GM12801 (cell line): ENCODE measurements at regions not wholly inside any gene's neighbourhood (a gene's known extent, or its start where the extent isn't known, plus 50 kb on each side); places are given as distances from the start of the nearest gene placed in this dataset.

Source experiments
- CTCF ChIP-seq: IDR thresholded peaks from one replicate; pipeline ENCODE4 v1.5.1; 2011; ENCODE audit warnings: control low read depth; ENCODE audit not compliant: insufficient read length; ENCODE audit errors: extremely low read depth

DNA sequence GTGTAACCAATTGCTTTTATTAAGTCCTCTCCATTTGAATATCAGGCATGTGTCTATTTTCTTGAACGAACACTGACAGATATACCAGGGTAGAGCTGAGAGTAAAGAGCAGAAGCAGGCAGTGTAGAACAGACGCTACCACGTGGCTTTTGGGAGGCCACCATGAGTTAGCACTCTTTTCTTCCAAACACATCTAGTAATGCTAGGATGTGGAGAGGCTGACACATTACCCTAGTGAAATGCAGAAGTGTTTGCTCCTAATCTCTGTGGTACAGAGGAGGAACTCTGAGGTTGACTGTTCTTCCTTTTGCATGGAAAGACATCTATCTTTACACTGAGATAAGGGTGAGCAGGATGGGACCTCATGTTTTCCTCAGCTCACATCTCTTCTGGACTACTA is 216.3 kb downstream of the SATB1 start:
- no peak for TF ChIP-seq CTCF

DNA sequence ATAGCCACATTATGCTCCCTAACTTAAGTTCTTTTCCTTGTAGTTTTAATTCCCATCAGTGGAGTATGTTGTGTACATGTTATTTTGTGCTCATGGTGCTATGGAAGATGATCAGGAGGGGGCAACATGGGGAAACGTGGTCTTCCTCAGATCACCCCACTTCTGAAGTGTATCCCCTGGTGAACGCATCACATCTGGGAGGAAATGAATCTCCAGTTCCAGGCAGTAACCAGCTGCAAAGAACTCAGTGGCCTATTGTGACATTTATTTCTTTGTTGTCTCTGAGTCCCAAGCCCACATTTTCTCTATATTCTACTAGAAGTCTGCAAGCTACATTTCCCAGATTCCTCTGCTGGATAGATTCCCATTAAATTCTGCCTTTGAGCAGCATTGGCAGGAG is 217.0 kb downstream of the SATB1 start:
- no peak for TF ChIP-seq CTCF

DNA sequence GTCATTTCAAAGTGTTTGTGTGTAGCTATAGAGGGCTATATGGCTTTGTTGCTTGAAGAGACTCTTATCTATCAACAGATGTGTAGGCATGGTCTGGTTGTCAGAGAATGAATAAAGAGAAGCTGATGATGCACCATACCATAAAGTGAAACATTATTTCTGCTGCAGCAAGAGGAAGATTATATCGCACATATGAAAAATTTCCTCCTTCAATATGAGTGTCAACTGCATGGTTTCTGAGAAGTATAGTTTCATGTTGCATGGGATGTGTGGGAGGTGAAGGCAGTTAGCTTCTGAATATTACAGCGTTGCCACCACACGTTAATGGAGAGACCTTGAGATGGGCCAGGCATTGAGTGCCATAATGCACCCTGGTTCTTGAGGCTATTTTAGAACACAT is 217.9 kb downstream of the SATB1 start:
- TF ChIP-seq CTCF: no peak

DNA sequence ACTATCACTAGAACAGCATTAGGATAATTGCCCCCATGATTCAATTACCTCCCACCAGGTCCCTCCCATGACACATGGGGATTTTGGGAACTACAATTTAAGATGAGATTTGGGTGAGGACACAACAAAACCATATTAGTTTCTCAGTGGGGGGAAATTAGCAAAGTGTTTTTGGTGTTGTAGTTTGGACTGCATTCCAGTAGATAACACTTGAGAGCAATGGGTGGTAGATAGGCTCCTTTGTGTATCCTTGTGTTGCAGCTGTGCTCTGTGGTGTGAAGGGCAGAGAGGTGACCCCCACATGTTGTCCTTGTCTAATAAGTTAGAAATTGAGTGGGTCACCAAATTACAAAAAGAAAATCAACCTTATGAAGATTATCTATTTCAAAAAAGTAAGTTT is 223.8 kb downstream of the SATB1 start:
- TF ChIP-seq CTCF: no peak

- TF ChIP-seq CTCF: no peak
These were observed 225.4 kb downstream of the SATB1 start for GRCh38 chr3:18199757-18200156.

DNA sequence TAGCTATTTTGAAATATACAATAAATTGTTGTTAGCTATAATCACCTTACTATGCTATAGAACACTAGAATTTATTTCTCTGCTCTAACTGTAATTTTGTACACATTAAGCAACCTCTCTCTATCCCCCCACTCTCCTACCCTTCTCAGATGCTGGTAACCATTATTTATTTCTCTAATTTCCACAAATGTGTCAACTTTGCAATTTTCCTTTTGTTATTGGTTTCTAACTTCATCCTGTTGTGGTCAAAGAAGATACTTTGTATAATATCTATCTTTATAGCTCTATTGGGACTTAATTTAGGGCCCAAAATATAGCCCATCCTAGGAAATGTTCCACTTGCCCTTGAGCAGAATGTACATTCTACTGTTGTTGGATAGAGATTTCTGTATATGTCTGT is 229.3 kb downstream of the SATB1 start:
- TF ChIP-seq CTCF: no peak

DNA sequence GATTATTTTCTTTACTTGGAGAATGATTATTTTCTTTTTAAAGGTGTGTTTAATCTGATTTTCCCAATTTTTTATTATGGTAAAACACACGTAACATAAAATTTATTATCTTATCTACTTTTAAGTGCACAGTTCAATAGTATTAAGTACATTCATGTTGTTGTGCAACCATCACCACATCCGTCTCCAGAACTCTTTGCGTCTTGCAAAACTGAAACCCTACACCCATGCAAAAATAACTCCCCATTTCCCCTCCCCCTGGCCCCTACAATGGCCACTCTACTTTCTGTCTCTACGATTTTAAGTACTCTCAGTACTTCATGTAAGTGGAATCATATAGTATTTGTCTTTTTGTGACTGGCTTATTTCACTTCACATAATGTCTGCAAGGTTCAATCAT is 230.7 kb downstream of the SATB1 start:
- TF ChIP-seq CTCF: no peak

GRCh38 chr3:18190646-18191045 is 234.5 kb downstream of the SATB1 start:
- no peak for TF ChIP-seq CTCF
